ENCODE measurements at regions not wholly inside any gene's neighbourhood (a gene's known extent, or its start where the extent isn't known, plus 50 kb on each side); places are given as distances from the start of the nearest gene placed in this dataset.

DNA sequence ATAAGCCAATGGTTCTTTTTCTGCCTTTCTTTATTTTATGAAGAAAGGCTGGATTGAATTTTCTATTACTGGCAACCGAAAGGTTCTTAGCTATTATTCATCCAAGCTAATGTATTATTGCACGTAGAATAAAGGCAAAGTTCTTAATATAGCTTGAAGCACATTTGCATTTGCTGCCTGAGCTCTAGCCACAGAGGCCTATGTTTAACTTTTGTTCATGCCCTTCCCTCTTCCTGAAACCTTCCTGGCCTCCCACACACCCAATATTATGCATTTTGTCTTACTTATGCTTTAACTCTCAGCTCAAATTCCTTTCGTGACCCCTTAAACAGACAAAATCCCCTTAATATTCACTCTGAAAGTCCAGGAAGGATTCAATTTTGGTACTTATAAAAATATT is 71.0 kb upstream of the ZNF280D start:
- H3K4me3 ChIP-seq (ENCODE audit: low read length in 2 of 2), result no peak overlapping the region
- no peak overlapping the region for H2BK5ac ChIP-seq (ENCODE audit: low read length)
- H4K91ac ChIP-seq (ENCODE audit: low read depth, low read length, poor library complexity), result no peak overlapping the region
- no peak for DNase-seq (ENCODE audit: low spot score)
- no peak overlapping the region for H2BK15ac ChIP-seq (ENCODE audit: low read length)
- H3K23ac ChIP-seq (ENCODE audit: low read depth, low read length, poor library complexity), result no peak overlapping the region
- no peak overlapping the region for H3K9ac ChIP-seq (ENCODE audit: low read depth, low read length, poor library complexity)
- no peak overlapping the region for H4K8ac ChIP-seq (ENCODE audit: low read depth, low read length)
- no peaks in the 10 kb centered on the region for H3K4me1 ChIP-seq (ENCODE audit: control insufficient read depth in 2 of 2, insufficient read depth in 1 of 2, low read depth in 1 of 2, low read length in 2 of 2)
- H3K9me3 ChIP-seq (replicated peaks in 1 of 2; ENCODE audit: control insufficient read depth in 2 of 2, insufficient read depth in 1 of 2, low read depth in 1 of 2, low read length in 2 of 2), result peaks cover 4 to 5% of the 10 kb centered on the region in 2 donors
- no peak overlapping the region for H3K4me2 ChIP-seq (ENCODE audit: insufficient read depth, low read length, poor library complexity, severe bottlenecking)
- no peak overlapping the region for H3K27ac ChIP-seq (replicated peaks; ENCODE audit: low read length)
- H2AFZ ChIP-seq (ENCODE audit: low read length), result no peak overlapping the region
- no peak overlapping the region for H3K18ac ChIP-seq (ENCODE audit: low read length)
- H3K36me3 ChIP-seq (replicated peaks in 1 of 2; ENCODE audit: control insufficient read depth in 2 of 2, insufficient read depth in 2 of 2, low read length in 2 of 2), result no peaks in the 10 kb centered on the region
- no CpG with 5 or more reads among the region's 3 CpGs for WGBS, 2 donors (ENCODE audit: extremely low coverage in 2 of 2, insufficient read length in 2 of 2, insufficient replicate concordance in 1 of 2)
- H2BK120ac ChIP-seq (ENCODE audit: low read depth, low read length), result no peak overlapping the region
- H3K4ac ChIP-seq (ENCODE audit: low read length), result no peak overlapping the region
- no peak overlapping the region for H2BK12ac ChIP-seq (ENCODE audit: low read length)
- H3K27me3 ChIP-seq (ENCODE audit: control insufficient read depth in 3 of 3, insufficient read depth in 3 of 3, low read depth in 1 of 3, low read length in 3 of 3), result no peaks in the 10 kb centered on the region
- no peak overlapping the region for H2AK5ac ChIP-seq (ENCODE audit: low read depth, low read length)
- H3K79me1 ChIP-seq (ENCODE audit: low read depth, low read length), result no peaks in the 10 kb centered on the region
- no peak overlapping the region for H3K14ac ChIP-seq (ENCODE audit: low read length)

DNA sequence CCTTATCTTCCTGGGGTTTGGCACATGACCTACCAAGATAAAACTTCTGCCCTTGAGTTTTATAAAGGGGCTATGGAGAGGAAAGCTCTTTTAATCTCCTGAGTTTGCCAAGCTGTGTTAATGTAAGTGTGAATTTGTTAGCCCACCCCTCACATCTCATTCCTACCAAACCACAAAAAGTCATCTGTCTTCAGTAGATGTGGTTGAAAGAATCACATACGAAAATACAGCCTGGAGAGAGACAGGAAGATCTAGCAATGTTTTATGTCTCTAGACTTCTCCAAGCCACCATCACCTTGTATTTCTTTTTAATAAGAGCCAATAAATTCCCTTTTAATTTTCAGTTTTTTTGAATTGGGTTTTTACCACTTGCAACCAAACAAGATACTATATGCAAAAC is 68.9 kb upstream of the ZNF280D start:
- no peak overlapping the region for H2BK5ac ChIP-seq (ENCODE audit: low read length)
- H3K27ac ChIP-seq (replicated peaks; ENCODE audit: low read length), result no peak overlapping the region
- no peak overlapping the region for H4K8ac ChIP-seq (ENCODE audit: low read depth, low read length)
- no peak overlapping the region for H3K4me3 ChIP-seq (ENCODE audit: low read length in 2 of 2)
- H3K23ac ChIP-seq (ENCODE audit: low read depth, low read length, poor library complexity), result no peak overlapping the region
- peaks cover 0 to 3% (median 0%) of the 10 kb centered on the region in 3 experiments for H3K27me3 ChIP-seq (ENCODE audit: control insufficient read depth in 3 of 3, insufficient read depth in 3 of 3, low read depth in 1 of 3, low read length in 3 of 3)
- no peak overlapping the region for H3K9ac ChIP-seq (ENCODE audit: low read depth, low read length, poor library complexity)
- H3K4me1 ChIP-seq (ENCODE audit: control insufficient read depth in 2 of 2, insufficient read depth in 1 of 2, low read depth in 1 of 2, low read length in 2 of 2), result no peaks in the 10 kb centered on the region
- DNase-seq (ENCODE audit: low spot score), result no peak
- no peak overlapping the region for H3K4ac ChIP-seq (ENCODE audit: low read length)
- WGBS, 2 donors (ENCODE audit: extremely low coverage in 2 of 2, insufficient read length in 2 of 2, insufficient replicate concordance in 1 of 2), result no CpG with 5 or more reads among the region's 1 CpG
- no peaks in the 10 kb centered on the region for H3K9me3 ChIP-seq (replicated peaks in 1 of 2; ENCODE audit: control insufficient read depth in 2 of 2, insufficient read depth in 1 of 2, low read depth in 1 of 2, low read length in 2 of 2)
- H3K36me3 ChIP-seq (replicated peaks in 1 of 2; ENCODE audit: control insufficient read depth in 2 of 2, insufficient read depth in 2 of 2, low read length in 2 of 2), result no peaks in the 10 kb centered on the region
- no peak overlapping the region for H4K91ac ChIP-seq (ENCODE audit: low read depth, low read length, poor library complexity)
- H2AFZ ChIP-seq (ENCODE audit: low read length), result no peak overlapping the region
- no peak overlapping the region for H3K18ac ChIP-seq (ENCODE audit: low read length)
- H2BK15ac ChIP-seq (ENCODE audit: low read length), result no peak overlapping the region
- no peak overlapping the region for H3K14ac ChIP-seq (ENCODE audit: low read length)
- no peak overlapping the region for H2BK120ac ChIP-seq (ENCODE audit: low read depth, low read length)
- no peaks in the 10 kb centered on the region for H3K79me1 ChIP-seq (ENCODE audit: low read depth, low read length)
- no peak overlapping the region for H2AK5ac ChIP-seq (ENCODE audit: low read depth, low read length)
- no peak overlapping the region for H2BK12ac ChIP-seq (ENCODE audit: low read length)
- no peak overlapping the region for H3K4me2 ChIP-seq (ENCODE audit: insufficient read depth, low read length, poor library complexity, severe bottlenecking)

DNA sequence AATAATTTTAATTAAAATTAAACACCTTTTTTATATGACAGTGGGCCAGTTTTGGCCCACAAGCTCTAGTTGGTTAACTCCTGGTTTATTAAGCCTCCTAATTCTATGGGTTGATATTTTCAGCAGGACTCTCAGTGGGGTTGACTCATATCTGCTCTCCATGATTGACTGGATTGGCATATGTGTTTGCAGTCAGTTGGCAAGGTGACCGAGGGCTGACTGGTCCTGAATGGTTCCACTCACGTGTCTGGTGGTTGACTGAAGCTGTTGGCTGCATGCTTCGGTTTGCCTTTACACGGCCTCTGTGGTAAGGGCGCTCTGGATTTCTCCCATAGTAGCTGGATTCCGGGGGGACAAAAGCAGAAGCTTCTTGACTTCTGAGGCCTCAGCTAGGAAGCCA is 65.3 kb upstream of the ZNF280D start:
- H2BK120ac ChIP-seq (ENCODE audit: low read depth, low read length), result no peak overlapping the region
- no peak overlapping the region for H3K14ac ChIP-seq (ENCODE audit: low read length)
- H3K36me3 ChIP-seq (replicated peaks in 1 of 2; ENCODE audit: control insufficient read depth in 2 of 2, insufficient read depth in 2 of 2, low read length in 2 of 2), result no peaks in the 10 kb centered on the region
- no peak overlapping the region for H3K4ac ChIP-seq (ENCODE audit: low read length)
- no peak overlapping the region for H2AK5ac ChIP-seq (ENCODE audit: low read depth, low read length)
- H4K8ac ChIP-seq (ENCODE audit: low read depth, low read length), result no peak overlapping the region
- H3K23ac ChIP-seq (ENCODE audit: low read depth, low read length, poor library complexity), result no peak overlapping the region
- DNase-seq (ENCODE audit: low spot score), result no peak
- no peak overlapping the region for H2BK15ac ChIP-seq (ENCODE audit: low read length)
- H3K4me3 ChIP-seq (ENCODE audit: low read length in 2 of 2), result no peak overlapping the region
- WGBS, 2 donors (ENCODE audit: extremely low coverage in 2 of 2, insufficient read length in 2 of 2, insufficient replicate concordance in 1 of 2), result no CpG with 5 or more reads among the region's 6 CpGs
- H3K9me3 ChIP-seq (replicated peaks in 1 of 2; ENCODE audit: control insufficient read depth in 2 of 2, insufficient read depth in 1 of 2, low read depth in 1 of 2, low read length in 2 of 2), result no peaks in the 10 kb centered on the region
- no peak overlapping the region for H3K27ac ChIP-seq (replicated peaks; ENCODE audit: low read length)
- H2BK12ac ChIP-seq (ENCODE audit: low read length), result no peak overlapping the region
- H4K91ac ChIP-seq (ENCODE audit: low read depth, low read length, poor library complexity), result no peak overlapping the region
- H2BK5ac ChIP-seq (ENCODE audit: low read length), result no peak overlapping the region
- no peaks in the 10 kb centered on the region for H3K4me1 ChIP-seq (ENCODE audit: control insufficient read depth in 2 of 2, insufficient read depth in 1 of 2, low read depth in 1 of 2, low read length in 2 of 2)
- H3K27me3 ChIP-seq (ENCODE audit: control insufficient read depth in 3 of 3, insufficient read depth in 3 of 3, low read depth in 1 of 3, low read length in 3 of 3), result peaks cover 0 to 3% (median 0%) of the 10 kb centered on the region in 3 experiments
- no peak overlapping the region for H2AFZ ChIP-seq (ENCODE audit: low read length)
- H3K4me2 ChIP-seq (ENCODE audit: insufficient read depth, low read length, poor library complexity, severe bottlenecking), result no peak overlapping the region
- H3K79me1 ChIP-seq (ENCODE audit: low read depth, low read length), result no peaks in the 10 kb centered on the region
- no peak overlapping the region for H3K9ac ChIP-seq (ENCODE audit: low read depth, low read length, poor library complexity)
- H3K18ac ChIP-seq (ENCODE audit: low read length), result no peak overlapping the region

DNA sequence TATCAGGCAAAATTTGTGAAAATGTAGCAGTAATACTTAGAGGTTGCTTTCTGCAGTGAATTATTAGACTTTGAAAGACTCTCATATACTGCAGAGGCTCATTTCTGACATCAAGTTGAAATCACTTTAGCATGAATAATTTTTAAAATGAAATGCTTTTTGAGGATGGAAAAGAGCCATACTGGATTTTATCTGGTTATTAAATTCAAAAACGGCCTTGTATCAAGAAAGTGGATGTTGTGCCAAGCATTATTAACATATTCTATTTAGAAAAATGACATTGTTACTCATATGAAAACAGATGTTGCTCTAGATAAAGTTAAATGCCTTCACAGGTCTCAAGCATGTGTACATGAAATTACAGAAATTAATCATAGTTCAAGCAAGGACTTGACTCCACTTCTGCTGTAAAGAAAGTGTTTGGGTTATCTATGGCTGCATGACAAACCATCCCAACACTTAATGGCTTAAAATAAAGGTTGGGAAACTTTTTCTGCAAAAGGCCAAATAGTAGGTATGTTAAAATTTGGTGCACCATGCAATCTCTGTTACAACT is 64.5 kb upstream of the ZNF280D start:
- Histone ChIP-seq H3K79me1 (ENCODE audit: low read depth, low read length) (no peaks in the 10 kb centered on the region), H2BK15ac (ENCODE audit: low read length) (no peak overlapping the region), H2BK5ac (ENCODE audit: low read length) (no peak overlapping the region), H3K23ac (ENCODE audit: low read depth, low read length, poor library complexity) (no peak overlapping the region), H3K27ac (replicated peaks; ENCODE audit: low read length) (no peak overlapping the region), H3K9ac (ENCODE audit: low read depth, low read length, poor library complexity) (no peak overlapping the region), H3K14ac (ENCODE audit: low read length) (no peak overlapping the region), H3K4me3 (ENCODE audit: low read length in 2 of 2) (no peak overlapping the region), H2BK120ac (ENCODE audit: low read depth, low read length) (no peak overlapping the region), H3K27me3 (ENCODE audit: control insufficient read depth in 3 of 3, insufficient read depth in 3 of 3, low read depth in 1 of 3, low read length in 3 of 3) (peaks cover 0 to 3% (median 0%) of the 10 kb centered on the region in 3 experiments), H2AFZ (ENCODE audit: low read length) (no peak overlapping the region), H4K91ac (ENCODE audit: low read depth, low read length, poor library complexity) (no peak overlapping the region), H3K4me2 (ENCODE audit: insufficient read depth, low read length, poor library complexity, severe bottlenecking) (no peak overlapping the region), H3K18ac (ENCODE audit: low read length) (no peak overlapping the region), H3K9me3 (replicated peaks in 1 of 2; ENCODE audit: control insufficient read depth in 2 of 2, insufficient read depth in 1 of 2, low read depth in 1 of 2, low read length in 2 of 2) (no peaks in the 10 kb centered on the region), H2AK5ac (ENCODE audit: low read depth, low read length) (no peak overlapping the region), H3K4me1 (ENCODE audit: control insufficient read depth in 2 of 2, insufficient read depth in 1 of 2, low read depth in 1 of 2, low read length in 2 of 2) (no peaks in the 10 kb centered on the region), H3K36me3 (replicated peaks in 1 of 2; ENCODE audit: control insufficient read depth in 2 of 2, insufficient read depth in 2 of 2, low read length in 2 of 2) (no peaks in the 10 kb centered on the region), H4K8ac (ENCODE audit: low read depth, low read length) (no peak overlapping the region), H3K4ac (ENCODE audit: low read length) (no peak overlapping the region), H2BK12ac (ENCODE audit: low read length) (no peak overlapping the region)
- WGBS, 2 donors (ENCODE audit: extremely low coverage in 2 of 2, insufficient read length in 2 of 2, insufficient replicate concordance in 1 of 2), result no CpG with 5 or more reads among the region's 1 CpG
- no peak for DNase-seq (ENCODE audit: low spot score)

Data from neuronal stem cell (in vitro differentiated cells).